ENCODE measurements at regions not wholly inside any gene's neighbourhood (a gene's known extent, or its start where the extent isn't known, plus 50 kb on each side); places are given as distances from the start of the nearest gene placed in this dataset.

DNA sequence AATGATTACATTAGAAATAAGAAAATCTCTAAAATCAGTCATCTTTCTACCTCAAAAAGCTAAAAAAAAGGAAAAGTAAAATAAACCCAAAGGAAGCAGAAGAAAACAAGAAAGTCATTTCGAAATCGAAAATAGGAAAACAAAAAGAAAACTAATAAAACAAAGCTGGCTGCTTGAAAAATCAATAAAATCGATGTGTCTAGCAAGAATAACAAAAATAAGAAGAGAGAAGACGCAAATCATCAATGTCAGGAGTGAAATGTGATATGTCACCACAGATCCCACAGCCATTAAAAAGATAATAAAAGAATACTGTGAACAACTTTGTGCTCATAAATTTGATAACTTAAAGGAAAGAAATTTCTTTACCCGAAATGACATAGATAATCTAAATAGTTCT is 218.1 kb upstream of the S1PR3 start:
- no peak for DNase-seq (ENCODE audit: low spot score)
- Histone ChIP-seq H3K27ac (ENCODE audit: low read depth in 1 of 2, low read length in 2 of 2) (no peak overlapping the region), H3K9me3 (ENCODE audit: control insufficient read depth in 4 of 4, low read length in 3 of 4) (no peaks in the 10 kb centered on the region), H3K4me1 (ENCODE audit: control insufficient read depth in 4 of 4, insufficient read depth in 4 of 4, low read length in 3 of 4) (peaks cover 0 to 2% (median under 1%) of the 10 kb centered on the region in 4 donors), H3K36me3 (ENCODE audit: control insufficient read depth in 4 of 4, insufficient read depth in 3 of 4, low read depth in 1 of 4, low read length in 3 of 4) (no peaks in the 10 kb centered on the region), H3K27me3 (ENCODE audit: control insufficient read depth in 4 of 4, insufficient read depth in 4 of 4, low read length in 3 of 4) (peaks cover 0 to 5% (median 0%) of the 10 kb centered on the region in 4 donors), H3K4me3 (ENCODE audit: low read depth in 1 of 3, low read length in 3 of 3) (no peak overlapping the region), H3K9ac (ENCODE audit: low read depth in 1 of 2, low read length in 2 of 2) (no peak overlapping the region)
- WGBS = 64% methylated on average over 5 of the region's 5 CpGs
- no peak for TF ChIP-seq REST (IDR thresholded peaks at IDR 0.05)
- TF ChIP-seq JUND (IDR thresholded peaks at IDR 0.05) = no peak
- no peak for TF ChIP-seq HNF4G (IDR thresholded peaks at IDR 0.05)
- TF ChIP-seq, protein P1, sequence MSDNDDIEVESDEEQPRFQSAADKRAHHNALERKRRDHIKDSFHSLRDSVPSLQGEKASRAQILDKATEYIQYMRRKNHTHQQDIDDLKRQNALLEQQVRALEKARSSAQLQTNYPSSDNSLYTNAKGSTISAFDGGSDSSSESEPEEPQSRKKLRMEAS (IDR thresholded peaks at IDR 0.05) = no peak
- TF ChIP-seq RXRA (IDR thresholded peaks at IDR 0.05) = no peak
- no peak for TF ChIP-seq SP1 (IDR thresholded peaks at IDR 0.05)
- TF ChIP-seq TAF1 (conservative IDR thresholded peaks at IDR 0.05) = no peak
- TF ChIP-seq HNF4A (conservative IDR thresholded peaks at IDR 0.05) = no peak
- TF ChIP-seq, protein P2, sequence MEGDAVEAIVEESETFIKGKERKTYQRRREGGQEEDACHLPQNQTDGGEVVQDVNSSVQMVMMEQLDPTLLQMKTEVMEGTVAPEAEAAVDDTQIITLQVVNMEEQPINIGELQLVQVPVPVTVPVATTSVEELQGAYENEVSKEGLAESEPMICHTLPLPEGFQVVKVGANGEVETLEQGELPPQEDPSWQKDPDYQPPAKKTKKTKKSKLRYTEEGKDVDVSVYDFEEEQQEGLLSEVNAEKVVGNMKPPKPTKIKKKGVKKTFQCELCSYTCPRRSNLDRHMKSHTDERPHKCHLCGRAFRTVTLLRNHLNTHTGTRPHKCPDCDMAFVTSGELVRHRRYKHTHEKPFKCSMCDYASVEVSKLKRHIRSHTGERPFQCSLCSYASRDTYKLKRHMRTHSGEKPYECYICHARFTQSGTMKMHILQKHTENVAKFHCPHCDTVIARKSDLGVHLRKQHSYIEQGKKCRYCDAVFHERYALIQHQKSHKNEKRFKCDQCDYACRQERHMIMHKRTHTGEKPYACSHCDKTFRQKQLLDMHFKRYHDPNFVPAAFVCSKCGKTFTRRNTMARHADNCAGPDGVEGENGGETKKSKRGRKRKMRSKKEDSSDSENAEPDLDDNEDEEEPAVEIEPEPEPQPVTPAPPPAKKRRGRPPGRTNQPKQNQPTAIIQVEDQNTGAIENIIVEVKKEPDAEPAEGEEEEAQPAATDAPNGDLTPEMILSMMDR (IDR thresholded peaks at IDR 0.05; ENCODE audit: low read depth, low read length, missing input control) = no peak
- TF ChIP-seq FOXA1 (IDR thresholded peaks at IDR 0.05) = no peak
- TF ChIP-seq RAD21 (IDR thresholded peaks at IDR 0.05) = no peak
- TF ChIP-seq FOXA2 (IDR thresholded peaks at IDR 0.05) = no peak
- TF ChIP-seq YY1 (IDR thresholded peaks at IDR 0.05) = no peak

GRCh38 chr9:88773627-88774244 is 217.5 kb upstream of the S1PR3 start:
- Histone ChIP-seq H3K4me3 (ENCODE audit: low read depth in 1 of 3, low read length in 3 of 3) (no peak overlapping the region), H3K27me3 (ENCODE audit: control insufficient read depth in 4 of 4, insufficient read depth in 4 of 4, low read length in 3 of 4) (peaks cover 0 to 5% (median 0%) of the 10 kb centered on the region in 4 donors), H3K9ac (ENCODE audit: low read depth in 1 of 2, low read length in 2 of 2) (no peak overlapping the region), H3K27ac (ENCODE audit: low read depth in 1 of 2, low read length in 2 of 2) (no peak overlapping the region), H3K36me3 (ENCODE audit: control insufficient read depth in 4 of 4, insufficient read depth in 3 of 4, low read depth in 1 of 4, low read length in 3 of 4) (no peaks in the 10 kb centered on the region), H3K9me3 (ENCODE audit: control insufficient read depth in 4 of 4, low read length in 3 of 4) (no peaks in the 10 kb centered on the region), H3K4me1 (ENCODE audit: control insufficient read depth in 4 of 4, insufficient read depth in 4 of 4, low read length in 3 of 4) (peaks cover 0 to 6% (median under 1%) of the 10 kb centered on the region in 4 donors)
- 69% methylated on average over 4 of the region's 4 CpGs for WGBS
- no peak for TF ChIP-seq SP1 (IDR thresholded peaks at IDR 0.05)
- no peak for TF ChIP-seq HNF4A (conservative IDR thresholded peaks at IDR 0.05)
- TF ChIP-seq FOXA2 (IDR thresholded peaks at IDR 0.05) = no peak
- no peak for TF ChIP-seq YY1 (IDR thresholded peaks at IDR 0.05)
- no peak for DNase-seq (ENCODE audit: low spot score)

Data from liver (tissue), 8 donors.